GM23338 (cell line): ENCODE measurements at regions not wholly inside any gene's neighbourhood (a gene's known extent, or its start where the extent isn't known, plus 50 kb on each side); places are given as distances from the start of the nearest gene placed in this dataset.

Experiments used
- ATAC-seq: fragments of 200-7000 bp; cut with Tn5 transposase; 3 replicates; pipeline ENCODE4 v1.9.1; 2020
- DNase-seq: peaks from one replicate; pipeline ENCODE4 v3.0.0-alpha.2; 2015; ENCODE audit warnings: low spot score
- H2AFZ ChIP-seq: fragments of 200-600 bp; sonication (generic); 2 replicates; pipeline ENCODE4 v1.8.0; 2016; ENCODE audit warnings: antibody characterized with exemption, mild to moderate bottlenecking, moderate library complexity
- H3F3A ChIP-seq: fragments of 200-600 bp; sonication (generic); replicated peaks from 2 replicates; pipeline ENCODE4 v1.8.0; 2017; ENCODE audit warnings: antibody characterized with exemption, mixed run types, low read depth
- H3K27ac ChIP-seq: fragments of 200-600 bp; sonication (generic); 2 replicates; pipeline ENCODE4 v1.6.1; 2016; ENCODE audit warnings: low read depth
- H3K27me3 ChIP-seq: fragments of 200-600 bp; sonication (generic); 2 replicates; pipeline ENCODE4 v1.8.0; 2016; ENCODE audit warnings: mild to moderate bottlenecking, mixed run types, moderate library complexity; ENCODE audit not compliant: insufficient read depth
- H3K36me3 ChIP-seq: fragments of 200-600 bp; sonication (generic); 2 replicates; pipeline ENCODE4 v1.8.0; 2016; ENCODE audit warnings: mild to moderate bottlenecking; ENCODE audit not compliant: insufficient read depth
- H3K4me1 ChIP-seq: fragments of 200-600 bp; sonication (generic); 2 replicates; pipeline ENCODE4 v1.8.0; 2016; ENCODE audit warnings: mild to moderate bottlenecking, moderate library complexity; ENCODE audit not compliant: insufficient read depth
- H3K4me2 ChIP-seq: fragments of 200-600 bp; sonication (generic); 2 replicates; pipeline ENCODE4 v1.7.1; 2017; ENCODE audit warnings: mixed run types
- H3K4me3 ChIP-seq: fragments of 200-600 bp; sonication (generic); 2 replicates; pipeline ENCODE4 v1.6.1; 2016; ENCODE audit warnings: mixed run types
- H3K79me2 ChIP-seq: fragments of 200-600 bp; sonication (generic); replicated peaks from 2 replicates; pipeline ENCODE4 v1.8.0; 2017; ENCODE audit warnings: mild to moderate bottlenecking; ENCODE audit not compliant: insufficient read depth
- H3K9me2 ChIP-seq: fragments of 200-600 bp; sonication (generic); 2 replicates; pipeline ENCODE4 v1.8.0; 2017; ENCODE audit not compliant: insufficient read depth
- H4K20me1 ChIP-seq: fragments of 200-600 bp; sonication (generic); replicated peaks from 2 replicates; pipeline ENCODE4 v1.8.0; 2017; ENCODE audit warnings: mild to moderate bottlenecking; ENCODE audit not compliant: insufficient read depth
- H3K27ac Mint-ChIP-seq: 2 replicates; pipeline ENCODE4 v1.8.0; 2020; ENCODE audit warnings: inconsistent platforms, mild to moderate bottlenecking, moderate library complexity, mixed read lengths
- H3K27me3 Mint-ChIP-seq: 3 replicates; pipeline ENCODE4 v1.8.0; 2022; ENCODE audit warnings: low read depth, mild to moderate bottlenecking, moderate library complexity, mixed read lengths, inconsistent platforms; ENCODE audit not compliant: insufficient read depth, poor library complexity
- H3K36me3 Mint-ChIP-seq: 3 replicates; pipeline ENCODE4 v1.8.0; 2021; ENCODE audit warnings: low read depth, mild to moderate bottlenecking, inconsistent platforms, moderate library complexity, mixed read lengths
- H3K4me1 Mint-ChIP-seq: 3 replicates; pipeline ENCODE4 v1.8.0; 2020; ENCODE audit warnings: mild to moderate bottlenecking, inconsistent platforms, mixed read lengths
- H3K4me3 Mint-ChIP-seq: 3 replicates; pipeline ENCODE4 v1.8.0; 2021; ENCODE audit warnings: moderate library complexity, mild to moderate bottlenecking, inconsistent platforms, mixed read lengths
- H3K9me3 Mint-ChIP-seq: 3 replicates; pipeline ENCODE4 v1.8.0; 2020; ENCODE audit warnings: moderate library complexity, mild to moderate bottlenecking, inconsistent platforms, mixed read lengths
- CREB1 ChIP-seq: fragments of 250-450 bp; sonication (Bioruptor Pico); IDR thresholded peaks from 2 replicates; pipeline ENCODE4 v1.5.0; 2020; ENCODE audit warnings: low read depth, mild to moderate bottlenecking, moderate library complexity
- CTCF ChIP-seq, 2 experiments: fragments of 200-600 bp in 1 of 2; sonication (generic) in 1 of 2; conservative IDR thresholded peaks; 2 replicates each; pipeline versions ENCODE4 v1.5.1 to v1.6.1; 2016 to 2017; ENCODE audit warnings: antibody characterized with exemption in 2 of 2, low read depth in 2 of 2, mild to moderate bottlenecking in 2 of 2, moderate library complexity in 1 of 2
- ETS1 ChIP-seq: IDR thresholded peaks from 2 replicates; pipeline ENCODE4 v1.6.1; 2016; ENCODE audit warnings: antibody characterized with exemption
- EZH2 ChIP-seq: fragments of 200-600 bp; sonication (generic); IDR thresholded peaks from one replicate; pipeline ENCODE4 v1.8.0; 2017; ENCODE audit warnings: antibody characterized with exemption, mild to moderate bottlenecking, low read depth; ENCODE audit not compliant: unreplicated experiment
- EZH2phosphoT487 ChIP-seq: fragments of 200-600 bp; sonication (generic); IDR thresholded peaks from one replicate; pipeline ENCODE4 v1.8.1; 2018; ENCODE audit warnings: antibody characterized with exemption; ENCODE audit not compliant: unreplicated experiment
- JUNB ChIP-seq: IDR thresholded peaks from one replicate; pipeline ENCODE4 v1.6.1; 2016; ENCODE audit warnings: antibody characterized with exemption; ENCODE audit not compliant: unreplicated experiment
- NANOG ChIP-seq: IDR thresholded peaks from 2 replicates; pipeline ENCODE4 v1.6.1; 2016; ENCODE audit warnings: antibody characterized with exemption, borderline replicate concordance
- POLR2AphosphoS5 ChIP-seq: IDR thresholded peaks from 2 replicates; pipeline ENCODE4 v1.6.1; 2016; ENCODE audit warnings: antibody characterized with exemption, low read depth
- REST ChIP-seq: IDR thresholded peaks from one replicate; pipeline ENCODE4 v1.6.1; 2018; ENCODE audit warnings: antibody characterized with exemption; ENCODE audit not compliant: unreplicated experiment
- STAT1 ChIP-seq: IDR thresholded peaks from one replicate; pipeline ENCODE4 v1.6.1; 2016; ENCODE audit warnings: antibody characterized with exemption; ENCODE audit not compliant: unreplicated experiment
- ZNF114 ChIP-seq: fragments of 250-450 bp; sonication (Bioruptor Pico); IDR thresholded peaks from 2 replicates; pipeline ENCODE4 v1.5.0; 2020; ENCODE audit warnings: mild to moderate bottlenecking, moderate library complexity
- ZNF331 ChIP-seq: fragments of 250-450 bp; sonication (Bioruptor Pico); IDR thresholded peaks from 2 replicates; pipeline ENCODE4 v1.5.0; 2020; ENCODE audit warnings: low read depth, mild to moderate bottlenecking, moderate library complexity
- ZNF462 ChIP-seq: fragments of 250-450 bp; sonication (Bioruptor Pico); IDR thresholded peaks from 2 replicates; pipeline ENCODE4 v1.5.0; 2020; ENCODE audit warnings: mild to moderate bottlenecking, moderate library complexity

- Histone ChIP-seq H3K4me3 (no peak overlapping the region), H4K20me1 (no peaks in the 10 kb centered on the region), H3K27ac (no peak overlapping the region), H2AFZ (no peak overlapping the region), H3K4me2 (no peak overlapping the region), H3F3A (no peaks in the 10 kb centered on the region), H3K27me3 (no peaks in the 10 kb centered on the region), H3K4me1 (no peaks in the 10 kb centered on the region), H3K9me2 (no peaks in the 10 kb centered on the region), H3K36me3 (no peaks in the 10 kb centered on the region), H3K79me2 (no peaks in the 10 kb centered on the region)
- DNase-seq (no peak), ATAC-seq (no peak)
- Mint-ChIP-seq H3K9me3 (peaks cover 14% of the 10 kb centered on the region), H3K27me3 (no peaks in the 10 kb centered on the region), H3K4me3 (no peak overlapping the region), H3K4me1 (no peaks in the 10 kb centered on the region), H3K36me3 (peaks cover 4% of the 10 kb centered on the region), H3K27ac (no peak overlapping the region)
- TF ChIP-seq ZNF114 (CRISPR knock-in tag) (no peak), ZNF331 (CRISPR knock-in tag) (no peak), CREB1 (no peak), EZH2phosphoT487 (no peak), ETS1 (no peak), POLR2AphosphoS5 (no peak), EZH2 (no peak), ZNF462 (CRISPR knock-in tag) (no peak), STAT1 (no peak), NANOG (no peak), REST (no peak), CTCF (conservative IDR thresholded peaks at IDR 0.05; ENCODE audit: low read depth in 2 of 2) (no peak), JUNB (no peak)
These were observed 67.8 kb downstream of the NAA11 start for GRCh38 chr4:79257953-79258613.
